Natural killer cell treated with Interleukin-12 subunit alpha and Interleukin-12 subunit beta and Interleukin-15 and Interleukin-18, amount 100 ng/mL, for 72 hours (primary cell): ENCODE measurements at regions not wholly inside any gene's neighbourhood (a gene's known extent, or its start where the extent isn't known, plus 50 kb on each side); places are given as distances from the start of the nearest gene placed in this dataset.

Experiments
- ATAC-seq, 2 donors: fragments of 150-1000 bp; cut with Tn5 transposase in 1 of 2; sonication (Bioruptor Pico), chemical (Tn5 transposase) in 1 of 2; 2 replicates each; pipeline ENCODE4 v1.10.0; 2021
- DNase-seq: peaks from one replicate; pipeline ENCODE4 v3.0.0; 2022; ENCODE audit warnings: low spot score
- H3K27ac Mint-ChIP-seq, 2 donors: 1 replicate in 1 of 2; 2 replicates in 1 of 2; pipeline ENCODE4 v1.8.0; 2022; ENCODE audit warnings: mixed read lengths in 2 of 2, mild to moderate bottlenecking in 1 of 2, moderate library complexity in 1 of 2
- H3K27me3 Mint-ChIP-seq, 2 donors: 1 replicate in 1 of 2; 2 replicates in 1 of 2; pipeline ENCODE4 v1.8.0; 2022; ENCODE audit warnings: mixed read lengths in 2 of 2
- H3K36me3 Mint-ChIP-seq: one replicate; pipeline ENCODE4 v1.8.0; 2022; ENCODE audit warnings: mixed read lengths
- H3K4me1 Mint-ChIP-seq, 2 donors: 1 replicate in 1 of 2; 2 replicates in 1 of 2; pipeline ENCODE4 v1.8.0; 2022; ENCODE audit warnings: low read depth in 2 of 2, mixed read lengths in 2 of 2, mild to moderate bottlenecking in 1 of 2
- H3K4me3 Mint-ChIP-seq: one replicate; pipeline ENCODE4 v1.8.0; 2022; ENCODE audit warnings: mixed read lengths
- H3K9me3 Mint-ChIP-seq: 2 replicates; pipeline ENCODE4 v1.8.0; 2022; ENCODE audit warnings: mixed read lengths

DNA sequence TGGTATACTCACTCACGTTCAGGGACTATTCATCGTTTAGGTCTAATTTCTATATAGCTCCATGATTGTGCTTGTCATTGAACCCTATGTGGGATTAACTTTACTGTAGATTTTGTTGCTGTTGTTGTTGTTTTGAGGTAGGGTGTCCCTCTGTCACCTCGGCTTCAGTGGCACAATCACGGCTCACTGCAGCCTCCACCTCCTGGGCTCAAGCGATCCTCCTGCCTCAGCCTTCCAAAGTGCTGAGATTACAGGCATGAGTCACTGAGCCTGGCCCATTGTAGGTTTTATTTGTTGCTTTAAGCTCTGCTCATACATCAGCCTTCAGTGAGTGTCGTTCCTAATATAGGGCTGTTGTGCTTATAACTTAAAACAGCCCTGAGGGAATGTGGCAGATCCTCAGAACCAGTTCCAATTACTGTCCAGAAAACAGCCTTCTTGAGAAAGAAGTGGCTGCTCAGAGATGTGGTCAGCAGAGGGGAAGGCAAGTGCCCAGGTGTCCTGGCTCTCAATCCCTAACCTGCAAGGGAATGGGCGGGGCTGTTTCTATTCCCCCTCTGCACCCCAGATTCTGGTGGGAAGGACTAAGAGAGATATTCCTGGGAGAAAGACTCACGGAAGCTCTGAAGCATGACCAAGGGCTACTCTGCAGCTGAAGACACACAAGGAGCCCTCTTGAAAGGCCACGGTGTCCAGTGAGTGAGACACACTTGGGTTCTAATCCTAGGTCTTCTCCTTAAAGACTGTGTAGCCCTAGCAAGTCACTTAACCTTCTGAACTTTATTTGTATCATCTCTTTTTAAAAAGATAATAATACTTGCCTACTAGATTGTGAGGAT is 79.6 kb upstream of the LCLAT1 start:
- Mint-ChIP-seq H3K27me3 (no peaks in the 10 kb centered on the region), H3K27ac (no peak overlapping the region), H3K4me1 (peaks cover 35 to 51% of the 10 kb centered on the region in 2 donors), H3K4me3 (no peak overlapping the region), H3K9me3 (peaks cover 1% of the 10 kb centered on the region), H3K36me3 (no peaks in the 10 kb centered on the region)
- DNase-seq (no peak), ATAC-seq (no peak)

GRCh38 chr2:30368258-30368657 is 78.8 kb upstream of the LCLAT1 start:
- Mint-ChIP-seq H3K9me3 (no peaks in the 10 kb centered on the region), H3K4me3 (no peak overlapping the region), H3K36me3 (no peaks in the 10 kb centered on the region)

DNA sequence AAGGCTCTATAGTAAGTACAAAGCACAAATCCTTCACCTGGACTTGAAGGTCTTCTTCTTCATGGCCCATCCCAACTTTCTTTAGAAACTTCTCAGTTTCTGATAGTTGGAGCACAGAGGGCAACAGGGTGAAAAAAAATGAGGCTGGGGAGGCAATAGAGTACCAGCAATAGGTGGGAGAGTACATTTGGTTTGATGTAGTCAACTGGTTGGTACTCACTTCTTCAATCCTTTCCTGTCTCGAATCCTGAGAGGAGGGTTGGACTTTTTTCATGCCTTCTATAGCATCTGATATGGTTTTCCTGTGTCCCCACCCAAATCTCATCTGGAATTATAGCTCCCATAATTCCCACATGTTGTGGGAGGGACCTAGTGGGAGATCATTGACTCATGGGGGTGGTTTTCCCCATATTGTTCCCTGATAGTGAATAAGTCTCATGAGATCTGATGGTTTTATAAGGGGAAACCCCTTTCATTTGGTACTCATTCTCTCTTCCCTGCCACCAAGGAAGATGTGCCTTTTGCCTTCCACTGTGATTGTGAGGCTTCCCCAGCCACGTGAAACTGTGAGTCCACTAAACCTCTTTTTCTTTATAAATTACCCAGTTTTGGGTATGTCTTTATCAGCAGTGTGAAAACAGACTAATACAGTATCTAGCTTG is 75.9 kb upstream of the LCLAT1 start:
- Mint-ChIP-seq H3K36me3 (no peaks in the 10 kb centered on the region), H3K4me3 (peak overlapping the region; percentile 25), H3K27ac (peak overlapping the region; percentile 63 to 79), H3K27me3 (no peaks in the 10 kb centered on the region), H3K9me3 (no peaks in the 10 kb centered on the region), H3K4me1 (peaks cover 23 to 49% of the 10 kb centered on the region in 2 donors)
- DNase-seq, result no peak
- ATAC-seq, result peak in 1 of 2 donors; percentile 53

More at GRCh38 chr2:30368258-30368657, 78.8 kb upstream of the LCLAT1 start:
- no peak for DNase-seq
- ATAC-seq, result no peak
- Mint-ChIP-seq H3K27ac (peak overlapping the region in 1 of 2 donors; percentile 35), H3K4me1 (peaks cover 30 to 51% of the 10 kb centered on the region in 2 donors), H3K27me3 (no peaks in the 10 kb centered on the region)

- Mint-ChIP-seq H3K36me3 (no peaks in the 10 kb centered on the region), H3K4me3 (peak overlapping the region; percentile 25), H3K27me3 (no peaks in the 10 kb centered on the region), H3K9me3 (no peaks in the 10 kb centered on the region), H3K27ac (peak overlapping the region; percentile 63 to 79), H3K4me1 (peaks cover 16 to 42% of the 10 kb centered on the region in 2 donors)
- peak; percentile 66 to 82 for ATAC-seq
- DNase-seq, result peak; percentile 65
Observed at GRCh38 chr2:30371772-30372373, 75.2 kb upstream of the LCLAT1 start.

DNA sequence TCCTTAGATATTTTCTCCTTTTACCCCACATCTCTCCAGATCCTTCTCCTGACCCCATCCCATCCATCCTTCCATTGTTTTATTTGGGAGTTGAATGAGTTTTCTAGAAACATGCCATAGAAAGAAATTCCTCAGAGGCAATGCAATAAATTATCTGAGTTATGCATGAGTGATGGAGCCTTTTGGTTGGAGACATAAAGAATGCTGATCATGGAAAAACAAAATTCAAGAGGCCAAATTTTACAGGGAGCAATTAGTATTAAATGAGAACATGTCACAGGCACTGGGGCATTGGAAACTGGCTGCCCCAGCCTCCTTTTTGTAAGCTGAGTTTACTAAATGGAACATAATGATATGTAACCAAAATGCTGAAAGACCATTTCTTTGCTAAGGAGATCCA is 74.2 kb upstream of the LCLAT1 start:
- no peak for DNase-seq
- H3K27me3 Mint-ChIP-seq, result no peaks in the 10 kb centered on the region
- no peak for ATAC-seq
- H3K27ac Mint-ChIP-seq, result peak overlapping the region; percentile 63 to 79
- no peaks in the 10 kb centered on the region for H3K9me3 Mint-ChIP-seq
- H3K4me3 Mint-ChIP-seq, result no peak overlapping the region
- H3K4me1 Mint-ChIP-seq, result peaks cover 15 to 41% of the 10 kb centered on the region in 2 donors
- no peaks in the 10 kb centered on the region for H3K36me3 Mint-ChIP-seq

GRCh38 chr2:30373881-30374302 is 73.2 kb upstream of the LCLAT1 start:
- Mint-ChIP-seq H3K36me3 (no peaks in the 10 kb centered on the region), H3K4me3 (no peak overlapping the region), H3K9me3 (no peaks in the 10 kb centered on the region), H3K27ac (peak overlapping the region; percentile 17 to 38), H3K4me1 (peaks cover 15 to 41% of the 10 kb centered on the region in 2 donors), H3K27me3 (no peaks in the 10 kb centered on the region)
- DNase-seq (no peak), ATAC-seq (no peak)

DNA sequence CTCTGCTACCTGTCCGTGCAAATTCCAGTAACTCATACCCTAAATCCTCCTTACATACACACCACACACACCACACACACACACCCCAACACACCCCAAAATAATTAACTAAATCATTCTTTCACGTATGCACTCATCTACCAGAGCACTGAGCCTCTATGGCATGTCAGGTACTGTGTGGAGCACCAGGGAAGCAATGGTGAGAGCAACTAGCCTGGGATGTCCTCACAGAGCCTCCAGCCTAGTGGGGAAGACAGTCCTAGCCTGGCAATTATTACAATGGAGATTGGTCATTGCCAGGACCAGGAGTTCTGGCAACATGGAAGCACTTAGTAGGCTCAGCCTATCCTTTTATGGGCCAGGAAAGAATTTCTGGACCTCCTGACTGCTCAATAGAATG is 72.7 kb upstream of the LCLAT1 start:
- H3K36me3 Mint-ChIP-seq, result no peaks in the 10 kb centered on the region
- H3K4me1 Mint-ChIP-seq, result peaks cover 15 to 41% of the 10 kb centered on the region in 2 donors
- H3K27me3 Mint-ChIP-seq, result no peaks in the 10 kb centered on the region
- no peak for ATAC-seq
- H3K27ac Mint-ChIP-seq, result peak overlapping the region; percentile 17 to 38
- no peak for DNase-seq
- no peaks in the 10 kb centered on the region for H3K9me3 Mint-ChIP-seq
- no peak overlapping the region for H3K4me3 Mint-ChIP-seq

DNA sequence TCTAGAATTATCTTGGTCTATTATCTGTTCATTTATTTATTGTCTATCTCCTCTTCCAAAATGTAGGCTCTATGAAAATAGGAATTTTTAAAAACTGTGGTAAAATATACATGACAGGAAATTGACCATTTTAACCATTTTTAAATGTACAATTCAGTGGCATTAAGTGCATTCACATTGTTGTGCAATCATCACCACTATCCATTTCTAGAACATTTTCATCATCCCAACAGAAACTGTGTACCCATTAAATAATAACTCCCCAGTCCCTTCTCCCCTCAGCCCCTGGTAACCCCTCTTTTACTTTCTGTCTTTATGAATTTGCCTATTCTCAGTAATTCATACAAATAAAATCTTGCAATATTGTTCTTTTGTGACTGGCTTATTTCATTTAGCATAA is 71.1 kb upstream of the LCLAT1 start:
- H3K27ac Mint-ChIP-seq, result peak overlapping the region in 1 of 2 donors; percentile 38
- H3K9me3 Mint-ChIP-seq, result no peaks in the 10 kb centered on the region
- peaks cover 15 to 32% of the 10 kb centered on the region in 2 donors for H3K4me1 Mint-ChIP-seq
- no peak for ATAC-seq
- H3K4me3 Mint-ChIP-seq, result no peak overlapping the region
- no peaks in the 10 kb centered on the region for H3K36me3 Mint-ChIP-seq
- DNase-seq, result no peak
- no peaks in the 10 kb centered on the region for H3K27me3 Mint-ChIP-seq

- peaks cover 7 to 17% of the 10 kb centered on the region in 2 donors for H3K27me3 Mint-ChIP-seq
- H3K4me3 Mint-ChIP-seq, result no peak overlapping the region
- ATAC-seq, result no peak
- H3K36me3 Mint-ChIP-seq, result no peaks in the 10 kb centered on the region
- H3K27ac Mint-ChIP-seq, result no peak overlapping the region
- peaks cover 0 to 15% of the 10 kb centered on the region in 2 donors for H3K4me1 Mint-ChIP-seq
- DNase-seq, result no peak
- H3K9me3 Mint-ChIP-seq, result peaks cover 3% of the 10 kb centered on the region
Observed at GRCh38 chr2:30379481-30379880, 67.6 kb upstream of the LCLAT1 start.

GRCh38 chr2:30380824-30381223 is 66.2 kb upstream of the LCLAT1 start:
- Mint-ChIP-seq H3K4me1 (peaks cover 0 to 11% of the 10 kb centered on the region in 2 donors), H3K27me3 (peaks cover 11 to 24% of the 10 kb centered on the region in 2 donors), H3K36me3 (no peaks in the 10 kb centered on the region), H3K9me3 (peaks cover 3% of the 10 kb centered on the region), H3K4me3 (no peak overlapping the region), H3K27ac (no peak overlapping the region)
- ATAC-seq (no peak), DNase-seq (no peak)

GRCh38 chr2:30382162-30382783 is 64.8 kb upstream of the LCLAT1 start:
- no peaks in the 10 kb centered on the region for H3K36me3 Mint-ChIP-seq
- H3K27me3 Mint-ChIP-seq, result peaks cover 11 to 24% of the 10 kb centered on the region in 2 donors
- H3K9me3 Mint-ChIP-seq, result peaks cover 3% of the 10 kb centered on the region
- no peak overlapping the region for H3K27ac Mint-ChIP-seq
- DNase-seq, result no peak
- peaks cover 0 to 9% of the 10 kb centered on the region in 2 donors for H3K4me1 Mint-ChIP-seq
- ATAC-seq, result no peak
- H3K4me3 Mint-ChIP-seq, result no peak overlapping the region

- Mint-ChIP-seq H3K27me3 (peaks cover 11 to 24% of the 10 kb centered on the region in 2 donors), H3K27ac (no peak overlapping the region), H3K9me3 (peaks cover 3% of the 10 kb centered on the region), H3K4me3 (no peak overlapping the region), H3K4me1 (peaks cover 0 to 9% of the 10 kb centered on the region in 2 donors), H3K36me3 (no peaks in the 10 kb centered on the region)
- ATAC-seq, result no peak
- no peak for DNase-seq
Observed at GRCh38 chr2:30382995-30383394, 64.1 kb upstream of the LCLAT1 start.

- H3K4me3 Mint-ChIP-seq, result no peak overlapping the region
- H3K36me3 Mint-ChIP-seq, result no peaks in the 10 kb centered on the region
- H3K4me1 Mint-ChIP-seq, result peaks cover 0 to 9% of the 10 kb centered on the region in 2 donors
- H3K9me3 Mint-ChIP-seq, result peaks cover 3% of the 10 kb centered on the region
- H3K27me3 Mint-ChIP-seq, result peaks cover 11 to 24% of the 10 kb centered on the region in 2 donors
- ATAC-seq (no peak), DNase-seq (no peak)
- no peak overlapping the region for H3K27ac Mint-ChIP-seq
Observed at GRCh38 chr2:30385327-30385726, 61.7 kb upstream of the LCLAT1 start.
